Psoas muscle (tissue), 7 donors: ENCODE measurements at regions not wholly inside any gene's neighbourhood (a gene's known extent, or its start where the extent isn't known, plus 50 kb on each side); places are given as distances from the start of the nearest gene placed in this dataset.

ENCODE experiments used
- ATAC-seq, 4 donors: fragments of 200-7000 bp; cut with Tn5 transposase; one replicate each; pipeline ENCODE4 v1.9.1; 2020; ENCODE audit warnings: moderate library complexity in 3 of 4, mild to moderate bottlenecking in 2 of 4
- DNase-seq, 2 donors: peaks; one replicate each; pipeline ENCODE4 v3.0.0-alpha.2; 2020
- H3K27ac ChIP-seq: fragments of 200-600 bp; one replicate; pipeline ENCODE4 v1.8.0; 2022
- H3K27me3 ChIP-seq, 3 donors: fragments of 200-600 bp in 1 of 3; one replicate each; pipeline versions ENCODE4 v1.6.1 to v1.8.0; 2013 to 2022; ENCODE audit warnings: low read length in 2 of 3, mild to moderate bottlenecking in 2 of 3, moderate library complexity in 1 of 3; ENCODE audit not compliant: insufficient read depth in 3 of 3
- H3K36me3 ChIP-seq, 2 donors: fragments of 200-600 bp in 1 of 2; one replicate each; pipeline versions ENCODE4 v1.6.1 to v1.8.0; 2013 to 2022; ENCODE audit warnings: low read depth in 1 of 2, mild to moderate bottlenecking in 1 of 2, moderate library complexity in 1 of 2; ENCODE audit not compliant: insufficient read depth in 1 of 2
- H3K4me1 ChIP-seq: fragments of 200-600 bp; one replicate; pipeline ENCODE4 v1.8.0; 2022
- H3K4me3 ChIP-seq: fragments of 200-600 bp; one replicate; pipeline ENCODE4 v1.8.0; 2022; ENCODE audit warnings: mild to moderate bottlenecking
- H3K9me3 ChIP-seq: fragments of 200-600 bp; one replicate; pipeline ENCODE4 v1.8.0; 2022
- CTCF ChIP-seq: fragments of 200-600 bp; IDR thresholded peaks from one replicate; pipeline ENCODE4 v1.8.0; 2022; ENCODE audit warnings: antibody characterized with exemption
- WGBS, 3 donors: extraction: QIAGEN DNeasy Blood & Tissue Kit; methylation state at CpG; one replicate each; pipeline versions ENCODE4 v1.1.6 to v1.1.7; 2013; 5-methylcytosine and 5-hydroxymethylcytosine counted together
- intact Hi-C, 2 donors: fragments of 100-400 bp; cut with DNase I; formaldehyde crosslinking; loops; one replicate each; pipeline versions ENCODE4 v1.11.0 to v1.14.2; 2022
- donor health status: healthy with polysubstance abuse.
- donor health status: DM: no; HTN: no; CAD: no; lungs with moderate emphysema.
- donor health status: Bipolar disorder and iron deficiency.
- donor health status: healthy.
- donor health status: DM: yes; HTN: yes; CAD: no.
- donor health status: DM: no; HTN: no; CAD: no.
- donor health status: DM: yes; HTN: yes; CAD: no.

GRCh38 chr2:204425821-204426220, 119.5 kb upstream of the PARD3B start:
- TF ChIP-seq CTCF, result no peak
- DNase-seq (no peak), ATAC-seq (no peak)
- 85 to 93% (median 86%) methylated on average over 1 of the region's 1 CpG for WGBS, 3 donors
- Histone ChIP-seq H3K9me3 (peaks cover 4% of the 10 kb centered on the region), H3K4me1 (no peaks in the 10 kb centered on the region), H3K4me3 (no peak overlapping the region), H3K27ac (no peak overlapping the region), H3K36me3 (no peaks in the 10 kb centered on the region), H3K27me3 (no peaks in the 10 kb centered on the region)
- intact Hi-C loops, result no loop called here

GRCh38 chr2:204428675-204429074, 116.6 kb upstream of the PARD3B start:
- intact Hi-C loops, result no loop called here
- H3K36me3 ChIP-seq, result no peaks in the 10 kb centered on the region
- no peaks in the 10 kb centered on the region for H3K27me3 ChIP-seq
- TF ChIP-seq CTCF, result no peak
- H3K4me3 ChIP-seq, result no peak overlapping the region
- H3K27ac ChIP-seq, result no peak overlapping the region
- no peaks in the 10 kb centered on the region for H3K4me1 ChIP-seq
- H3K9me3 ChIP-seq, result no peaks in the 10 kb centered on the region
- no peak for ATAC-seq
- no peak for DNase-seq

GRCh38 chr2:204431529-204431928, 113.7 kb upstream of the PARD3B start:
- no peaks in the 10 kb centered on the region for H3K36me3 ChIP-seq
- intact Hi-C loops, result no loop called here
- no peaks in the 10 kb centered on the region for H3K9me3 ChIP-seq
- H3K4me1 ChIP-seq, result no peaks in the 10 kb centered on the region
- no peaks in the 10 kb centered on the region for H3K27me3 ChIP-seq
- TF ChIP-seq CTCF, result no peak
- no peak overlapping the region for H3K4me3 ChIP-seq
- H3K27ac ChIP-seq, result no peak overlapping the region
- ATAC-seq, result no peak
- 83 to 94% (median 88%) methylated on average over 1 of the region's 1 CpG for WGBS, 3 donors
- no peak for DNase-seq

GRCh38 chr2:204432196-204432595, 113.1 kb upstream of the PARD3B start:
- no peak overlapping the region for H3K4me3 ChIP-seq
- TF ChIP-seq CTCF, result no peak
- no peak overlapping the region for H3K27ac ChIP-seq
- H3K9me3 ChIP-seq, result no peaks in the 10 kb centered on the region
- no peaks in the 10 kb centered on the region for H3K36me3 ChIP-seq
- no peak for ATAC-seq
- H3K27me3 ChIP-seq, result no peaks in the 10 kb centered on the region
- no peaks in the 10 kb centered on the region for H3K4me1 ChIP-seq
- 96 to 99% (median 97%) methylated on average over 6 of the region's 6 CpGs for WGBS, 3 donors
- DNase-seq, result no peak
- intact Hi-C loops, result no loop called here

GRCh38 chr2:204434660-204435462, 110.4 kb upstream of the PARD3B start:
- 74 to 83% (median 74%) methylated on average over 3 of the region's 3 CpGs for WGBS, 3 donors
- Histone ChIP-seq H3K4me1 (no peaks in the 10 kb centered on the region), H3K9me3 (no peaks in the 10 kb centered on the region), H3K27me3 (no peaks in the 10 kb centered on the region), H3K27ac (no peak overlapping the region), H3K4me3 (no peak overlapping the region), H3K36me3 (no peaks in the 10 kb centered on the region)
- intact Hi-C loops, result no loop called here
- TF ChIP-seq CTCF, result no peak
- no peak for ATAC-seq
- DNase-seq, result no peak
